ENCODE measurements at regions not wholly inside any gene's neighbourhood (a gene's known extent, or its start where the extent isn't known, plus 50 kb on each side); places are given as distances from the start of the nearest gene placed in this dataset.

- TF ChIP-seq, protein P1, sequence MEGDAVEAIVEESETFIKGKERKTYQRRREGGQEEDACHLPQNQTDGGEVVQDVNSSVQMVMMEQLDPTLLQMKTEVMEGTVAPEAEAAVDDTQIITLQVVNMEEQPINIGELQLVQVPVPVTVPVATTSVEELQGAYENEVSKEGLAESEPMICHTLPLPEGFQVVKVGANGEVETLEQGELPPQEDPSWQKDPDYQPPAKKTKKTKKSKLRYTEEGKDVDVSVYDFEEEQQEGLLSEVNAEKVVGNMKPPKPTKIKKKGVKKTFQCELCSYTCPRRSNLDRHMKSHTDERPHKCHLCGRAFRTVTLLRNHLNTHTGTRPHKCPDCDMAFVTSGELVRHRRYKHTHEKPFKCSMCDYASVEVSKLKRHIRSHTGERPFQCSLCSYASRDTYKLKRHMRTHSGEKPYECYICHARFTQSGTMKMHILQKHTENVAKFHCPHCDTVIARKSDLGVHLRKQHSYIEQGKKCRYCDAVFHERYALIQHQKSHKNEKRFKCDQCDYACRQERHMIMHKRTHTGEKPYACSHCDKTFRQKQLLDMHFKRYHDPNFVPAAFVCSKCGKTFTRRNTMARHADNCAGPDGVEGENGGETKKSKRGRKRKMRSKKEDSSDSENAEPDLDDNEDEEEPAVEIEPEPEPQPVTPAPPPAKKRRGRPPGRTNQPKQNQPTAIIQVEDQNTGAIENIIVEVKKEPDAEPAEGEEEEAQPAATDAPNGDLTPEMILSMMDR (IDR thresholded peaks at IDR 0.05) = no peak
- TF ChIP-seq EZH2 (IDR thresholded peaks at IDR 0.05; ENCODE audit: borderline replicate concordance, insufficient read depth, low read depth, low read length, poor library complexity, severe bottlenecking) = no peak
Measured at GRCh38 chr4:112889619-112890527, 159.6 kb upstream of the ANK2 start.

All from B cell (primary cell).